ENCODE measurements at regions not wholly inside any gene's neighbourhood (a gene's known extent, or its start where the extent isn't known, plus 50 kb on each side); places are given as distances from the start of the nearest gene placed in this dataset.

GRCh38 chrX:98452456-98452855, 1568.7 kb downstream of the RPA4 start:
- H2AFZ ChIP-seq (ENCODE audit: low read length) = no peak overlapping the region
- H3K9ac ChIP-seq (replicated peaks in 1 of 4; ENCODE audit: extremely low read depth in 1 of 4, low read depth in 3 of 4, low read length in 3 of 4) = no peak overlapping the region
- H4K20me1 ChIP-seq (replicated peaks in 1 of 2; ENCODE audit: control insufficient read depth in 1 of 2, insufficient read depth in 2 of 2, low read length in 2 of 2) = no peaks in the 10 kb centered on the region
- H3K9me3 ChIP-seq (ENCODE audit: insufficient read depth in 2 of 2, low read depth in 1 of 2, low read length in 1 of 2) = no peaks in the 10 kb centered on the region
- no peak overlapping the region for H3K14ac ChIP-seq (ENCODE audit: insufficient read length)
- no peak overlapping the region for H2BK15ac ChIP-seq (ENCODE audit: low read length)
- 88% methylated on average over 1 of the region's 1 CpG; no CpG with 5 or more reads in 1 of the 2 experiments for WGBS, 2 experiments (ENCODE audit: extremely low coverage in 1 of 2, insufficient coverage in 1 of 2, insufficient read length in 1 of 2, insufficient replicate concordance in 2 of 2, low coverage in 1 of 2, low lambda C conversion rate in 2 of 2, missing lambda C conversion rate in 1 of 2)
- H3K23ac ChIP-seq (ENCODE audit: insufficient read length) = no peak overlapping the region
- H3K27ac ChIP-seq (ENCODE audit: low read depth, low read length) = no peak overlapping the region
- H2BK120ac ChIP-seq (replicated peaks; ENCODE audit: low read depth, low read length) = no peak overlapping the region
- no peak overlapping the region for H3K56ac ChIP-seq (replicated peaks; ENCODE audit: insufficient read length, low read depth, low read length)
- DNase-seq (ENCODE audit: low read depth in 1 of 2, low spot score in 2 of 2) (no peak), FAIRE-seq (no peak)
- H3K23me2 ChIP-seq (ENCODE audit: low read depth, low read length) = no peaks in the 10 kb centered on the region
- POLR2A ChIA-PET (ENCODE audit: partially characterized antibody) = no interaction called here
- no peak overlapping the region for H2BK5ac ChIP-seq (ENCODE audit: low read depth, low read length)
- H3K4ac ChIP-seq (replicated peaks; ENCODE audit: insufficient read length, low read depth, low read length) = no peak overlapping the region
- no peak overlapping the region for H4K5ac ChIP-seq (ENCODE audit: insufficient read length, low read depth, low read length)
- H2AK5ac ChIP-seq (ENCODE audit: low read depth, low read length) = no peak overlapping the region
- no peak overlapping the region for H4K91ac ChIP-seq (replicated peaks; ENCODE audit: insufficient read length, low read length)
- H3K79me1 ChIP-seq (ENCODE audit: low read depth, low read length) = no peaks in the 10 kb centered on the region
- H3K27me3 ChIP-seq (replicated peaks in 1 of 4; ENCODE audit: control insufficient read depth in 3 of 4, extremely low read depth in 1 of 4, insufficient read depth in 3 of 4, low read length in 3 of 4) = no peaks in the 10 kb centered on the region
- H3K4me1 ChIP-seq (replicated peaks in 1 of 4; ENCODE audit: control insufficient read depth in 3 of 4, insufficient read depth in 4 of 4, low read length in 3 of 4) = no peaks in the 10 kb centered on the region
- H3K4me3 ChIP-seq (ENCODE audit: extremely low read depth in 1 of 4, insufficient read depth in 2 of 4, low read depth in 3 of 4, low read length in 4 of 4) = no peak overlapping the region
- no peak overlapping the region for H3K18ac ChIP-seq (ENCODE audit: extremely low read depth, low read length)
- CTCF ChIA-PET (ENCODE audit: partially characterized antibody) = no interaction called here
- no peaks in the 10 kb centered on the region for H3K79me2 ChIP-seq (ENCODE audit: control insufficient read depth in 1 of 2, insufficient read depth in 2 of 2, low read length in 2 of 2)
- no peak overlapping the region for H2BK20ac ChIP-seq (ENCODE audit: low read length)
- no peaks in the 10 kb centered on the region for H3K36me3 ChIP-seq (ENCODE audit: control insufficient read depth in 2 of 4, insufficient read depth in 4 of 4, low read length in 3 of 4)
- H4K8ac ChIP-seq (ENCODE audit: extremely low read depth, insufficient read depth, low read length) = no peak overlapping the region
- no peak overlapping the region for H3K4me2 ChIP-seq (ENCODE audit: insufficient read depth in 1 of 2, low read depth in 2 of 2, low read length in 2 of 2)
- H2BK12ac ChIP-seq (ENCODE audit: low read depth, low read length) = no peak overlapping the region
- TF ChIP-seq RAD21 (IDR thresholded peaks at IDR 0.05 in 1 of 2, conservative IDR thresholded peaks at IDR 0.05 in 1 of 2; ENCODE audit: low read depth in 2 of 2, low read length in 2 of 2) (peak; percentile 32 to 51), MAFK (IDR thresholded peaks at IDR 0.05; ENCODE audit: low read depth, low read length) (no peak)
